Upper lobe of right lung (tissue), 1 donor: ENCODE measurements at regions not wholly inside any gene's neighbourhood (a gene's known extent, or its start where the extent isn't known, plus 50 kb on each side); places are given as distances from the start of the nearest gene placed in this dataset.

Experiments
- ATAC-seq: fragments of 200-7000 bp; cut with Tn5 transposase; one replicate; pipeline ENCODE4 v1.9.1; 2020; ENCODE audit warnings: mild to moderate bottlenecking, moderate library complexity
- DNase-seq: peaks from one replicate; pipeline ENCODE4 v3.0.0-alpha.2; 2020
- H3K27ac ChIP-seq: fragments of 200-600 bp; one replicate; pipeline ENCODE4 v1.8.0; 2022
- H3K27me3 ChIP-seq: fragments of 200-600 bp; one replicate; pipeline ENCODE4 v1.8.0; 2022; ENCODE audit warnings: mild to moderate bottlenecking
- H3K36me3 ChIP-seq: fragments of 200-600 bp; one replicate; pipeline ENCODE4 v1.8.0; 2022
- H3K4me1 ChIP-seq: fragments of 200-600 bp; one replicate; pipeline ENCODE4 v1.8.0; 2022
- H3K4me3 ChIP-seq: fragments of 200-600 bp; one replicate; pipeline ENCODE4 v1.8.0; 2022; ENCODE audit warnings: mild to moderate bottlenecking
- H3K9me3 ChIP-seq: fragments of 200-600 bp; one replicate; pipeline ENCODE4 v1.8.0; 2022
- CTCF ChIP-seq: fragments of 200-600 bp; IDR thresholded peaks from one replicate; pipeline ENCODE4 v1.8.0; 2022; ENCODE audit warnings: antibody characterized with exemption
- intact Hi-C: fragments of 100-400 bp; cut with DNase I; formaldehyde crosslinking; loops from one replicate; pipeline ENCODE4 v1.11.0; 2022
- donor health status: DM: no; HTN: yes; CAD: no; lungs with severe emphysema.

DNA sequence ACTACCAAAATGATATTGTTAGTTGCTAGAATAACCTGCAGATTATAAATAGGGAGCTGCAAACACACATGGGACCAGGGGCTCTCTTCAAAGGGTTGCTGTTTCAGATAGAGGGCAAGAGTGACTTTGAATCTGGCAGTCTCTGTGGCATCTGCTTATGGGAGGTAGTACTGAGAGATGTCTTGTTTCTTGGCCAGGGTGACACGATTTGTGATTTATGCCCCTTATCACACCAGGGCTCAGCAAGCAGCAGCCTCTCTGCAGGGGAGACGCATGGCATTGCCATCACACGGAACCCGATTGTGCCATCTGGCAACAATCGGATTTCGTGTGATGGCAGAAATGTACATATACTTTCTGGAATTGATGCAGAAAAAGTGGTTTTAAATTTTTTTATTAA is 615.6 kb downstream of the ZNF608 start:
- no peak for ATAC-seq
- Histone ChIP-seq H3K27me3 (no peaks in the 10 kb centered on the region), H3K9me3 (no peaks in the 10 kb centered on the region), H3K4me1 (no peaks in the 10 kb centered on the region), H3K36me3 (no peaks in the 10 kb centered on the region), H3K4me3 (no peak overlapping the region), H3K27ac (no peak overlapping the region)
- intact Hi-C loops, result no loop called here
- no peak for TF ChIP-seq CTCF
- DNase-seq, result no peak

- no peaks in the 10 kb centered on the region for H3K27me3 ChIP-seq
- ATAC-seq (no peak), DNase-seq (no peak)
- no peaks in the 10 kb centered on the region for H3K4me1 ChIP-seq
- intact Hi-C loops, result no loop called here
- no peaks in the 10 kb centered on the region for H3K36me3 ChIP-seq
- H3K9me3 ChIP-seq, result no peaks in the 10 kb centered on the region
- TF ChIP-seq CTCF, result no peak
- no peak overlapping the region for H3K4me3 ChIP-seq
- H3K27ac ChIP-seq, result no peak overlapping the region
These were observed 616.9 kb downstream of the CSNK1G3 start for GRCh38 chr5:124128867-124129266.

DNA sequence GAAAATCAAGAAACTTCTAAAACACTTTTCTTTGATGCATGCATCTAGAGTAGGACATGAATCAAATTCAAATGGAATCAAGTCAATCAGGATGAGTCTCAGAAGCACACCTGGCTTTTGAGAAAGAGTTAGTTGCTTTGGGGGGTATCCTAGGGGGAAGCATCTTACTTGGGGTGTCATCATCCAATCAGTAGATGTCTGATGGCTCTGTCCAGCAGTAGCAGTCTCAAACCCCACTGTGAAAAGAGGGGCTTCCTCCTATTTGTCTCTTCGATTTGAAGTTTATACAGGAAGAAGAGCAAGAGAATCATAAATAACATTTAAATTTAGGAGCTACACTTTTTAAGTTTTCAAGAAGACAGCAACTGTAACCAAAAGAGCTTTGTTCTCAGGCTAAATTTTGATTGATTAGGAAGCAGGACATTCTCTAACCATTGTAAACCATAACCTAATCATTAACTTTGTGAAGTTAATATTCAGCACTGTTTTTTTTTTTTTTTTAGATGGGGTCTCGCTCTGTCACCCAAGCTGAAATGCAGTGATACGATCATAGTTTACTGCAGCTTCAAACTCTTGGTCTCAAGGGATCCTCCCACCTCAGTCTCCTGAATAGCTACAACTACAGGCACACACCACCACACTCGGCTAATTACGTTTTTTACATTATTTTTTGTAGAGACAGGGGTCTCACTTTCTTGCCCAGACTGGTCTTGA is 614.7 kb downstream of the CSNK1G3 start:
- Histone ChIP-seq H3K36me3 (no peaks in the 10 kb centered on the region), H3K9me3 (no peaks in the 10 kb centered on the region), H3K4me1 (no peaks in the 10 kb centered on the region), H3K4me3 (no peak overlapping the region), H3K27me3 (no peaks in the 10 kb centered on the region), H3K27ac (no peak overlapping the region)
- ATAC-seq (no peak), DNase-seq (no peak)
- TF ChIP-seq CTCF, result no peak
- intact Hi-C loops, result no loop called here

DNA sequence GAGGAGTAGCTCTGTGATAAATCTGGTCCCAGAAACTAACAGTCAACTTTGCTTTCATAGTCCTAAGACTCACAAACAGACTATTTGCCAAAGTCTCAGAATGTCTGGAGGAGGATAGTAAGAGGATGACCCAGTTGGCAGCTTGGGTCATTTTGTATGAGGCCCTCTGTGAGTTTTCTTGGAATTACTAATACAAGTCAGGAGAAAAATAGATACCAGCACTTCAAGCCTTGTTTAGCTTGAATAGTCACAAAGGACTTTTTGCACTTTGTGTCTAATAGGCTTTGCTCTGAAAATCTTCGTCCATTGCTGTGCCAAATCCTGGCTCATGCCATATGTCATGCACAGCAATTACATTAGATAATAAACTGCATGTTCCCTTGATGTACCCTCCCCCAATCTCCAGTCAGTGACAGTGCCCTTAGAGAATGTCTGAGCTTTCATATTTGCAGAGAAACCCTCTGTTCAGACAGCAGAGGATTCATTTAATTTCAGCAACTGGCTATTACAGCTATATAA is 612.8 kb downstream of the CSNK1G3 start:
- no peak overlapping the region for H3K4me3 ChIP-seq
- intact Hi-C loops, result no loop called here
- no peaks in the 10 kb centered on the region for H3K27me3 ChIP-seq
- DNase-seq (no peak), ATAC-seq (no peak)
- H3K27ac ChIP-seq, result no peak overlapping the region
- H3K4me1 ChIP-seq, result no peaks in the 10 kb centered on the region
- no peaks in the 10 kb centered on the region for H3K9me3 ChIP-seq
- no peaks in the 10 kb centered on the region for H3K36me3 ChIP-seq
- TF ChIP-seq CTCF, result no peak

GRCh38 chr5:124121198-124121597 is 609.2 kb downstream of the CSNK1G3 start:
- no peak for ATAC-seq
- H3K9me3 ChIP-seq, result no peaks in the 10 kb centered on the region
- intact Hi-C loops, result no loop called here
- no peaks in the 10 kb centered on the region for H3K27me3 ChIP-seq
- no peak for DNase-seq
- no peak overlapping the region for H3K4me3 ChIP-seq
- H3K27ac ChIP-seq, result no peak overlapping the region
- no peaks in the 10 kb centered on the region for H3K36me3 ChIP-seq
- H3K4me1 ChIP-seq, result no peaks in the 10 kb centered on the region
- TF ChIP-seq CTCF, result no peak
